CD4-positive, alpha-beta T cell treated with Interferon gamma for 1 hour (primary cell): ENCODE measurements at regions not wholly inside any gene's neighbourhood (a gene's known extent, or its start where the extent isn't known, plus 50 kb on each side); places are given as distances from the start of the nearest gene placed in this dataset.

ENCODE experiments used
- DNase-seq: peaks from one replicate; pipeline ENCODE4 v3.0.0-alpha.2; 2020

DNA sequence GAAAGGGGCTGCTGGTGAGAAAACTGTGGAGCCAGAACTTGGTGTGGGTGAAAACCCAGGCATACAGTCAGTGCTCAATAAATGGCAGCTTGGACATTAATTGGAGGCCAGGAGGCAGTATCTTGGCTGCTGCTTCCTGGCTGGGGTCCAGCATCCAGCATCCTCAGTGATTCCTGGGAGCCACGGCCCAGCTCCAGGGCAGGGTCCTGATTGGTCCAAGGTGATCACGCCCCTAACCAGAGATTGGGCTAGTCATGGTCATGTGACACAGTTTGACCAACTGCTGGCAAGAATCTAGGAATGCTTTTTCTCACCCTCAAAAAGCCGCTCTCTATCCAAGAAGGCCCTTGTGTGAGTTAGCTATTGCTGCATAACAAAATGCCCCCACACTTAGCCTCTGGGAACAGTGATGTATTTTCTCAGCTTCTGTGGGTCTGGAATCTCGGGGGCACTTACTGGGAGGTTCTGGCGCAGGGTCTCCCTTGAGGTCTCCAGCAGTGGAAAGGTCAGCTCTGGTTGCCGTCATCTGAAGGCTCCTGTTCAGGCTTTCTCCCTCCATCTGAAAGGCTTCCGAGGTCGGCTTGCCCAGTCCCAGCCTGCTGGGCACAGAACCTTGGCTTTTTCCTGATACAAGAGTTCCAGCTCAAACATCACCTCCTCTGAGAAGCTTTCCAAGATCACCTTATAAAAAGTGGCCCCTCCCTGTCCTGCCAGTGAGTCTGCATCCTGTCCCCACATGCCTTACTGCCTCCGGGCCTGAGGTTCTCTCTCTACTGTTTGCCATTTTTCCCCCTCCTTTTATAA lies 119.2 kb upstream of the NCOR2 start:
- DNase-seq: no peak

DNA sequence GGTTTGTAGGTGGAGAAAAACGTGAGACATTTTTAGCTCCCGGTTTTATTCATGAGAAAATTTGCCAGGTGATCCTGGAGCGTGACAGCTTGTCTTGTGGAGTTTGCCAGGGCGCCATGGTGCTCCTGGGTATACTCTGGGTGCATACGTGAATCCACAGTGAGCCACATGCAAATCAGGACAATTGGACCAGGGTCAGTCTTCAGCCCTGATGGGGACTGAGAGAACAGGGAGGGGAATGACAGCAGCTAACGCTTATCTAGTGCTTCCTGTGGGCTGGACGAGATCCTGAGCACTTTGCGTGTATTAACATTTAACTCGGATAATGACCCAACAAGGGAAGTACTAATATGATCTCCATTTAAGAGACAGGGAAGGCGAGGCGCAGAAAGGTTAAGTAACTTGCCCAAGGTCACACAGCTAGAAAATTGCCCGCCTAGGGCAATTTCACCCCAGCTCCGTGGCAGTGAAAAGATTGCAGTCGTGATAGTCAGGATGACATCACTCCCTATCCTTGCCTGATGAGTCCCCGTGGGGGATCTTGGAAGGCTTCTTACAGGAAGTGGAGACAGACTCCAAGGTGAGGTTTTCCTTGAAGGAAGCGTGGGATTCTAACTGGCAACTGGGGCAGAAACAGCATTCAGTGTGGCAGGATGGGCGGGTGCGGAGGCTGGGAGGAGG lies 118.4 kb upstream of the NCOR2 start:
- DNase-seq: no peak

- DNase-seq: no peak
Observed at GRCh38 chr12:124684971-124685688, 117.7 kb upstream of the NCOR2 start.

DNA sequence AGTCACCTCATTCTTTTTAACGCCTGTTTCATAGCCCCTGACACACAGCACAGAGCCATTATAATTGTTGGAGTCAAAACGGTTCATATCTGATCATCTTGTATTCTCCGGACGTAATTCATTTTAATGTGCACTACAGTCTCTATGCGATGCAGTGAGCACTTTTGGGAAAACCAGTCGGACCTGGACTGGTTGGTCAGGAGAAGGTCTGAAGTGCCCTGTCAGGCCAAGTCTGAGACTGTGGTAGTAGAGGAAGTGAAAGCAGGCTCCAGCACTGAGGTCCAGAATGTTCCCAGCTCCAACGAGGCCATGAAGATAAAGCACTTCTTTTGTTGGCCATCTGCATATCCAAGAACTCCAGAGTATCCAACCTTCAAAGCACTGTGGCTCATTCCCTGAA lies 117.1 kb upstream of the NCOR2 start:
- DNase-seq: no peak

- DNase-seq: no peak
Observed at GRCh38 chr12:124683152-124684124, 116.0 kb upstream of the NCOR2 start.

- DNase-seq: no peak
Observed at GRCh38 chr12:124682425-124683151, 115.2 kb upstream of the NCOR2 start.

DNA sequence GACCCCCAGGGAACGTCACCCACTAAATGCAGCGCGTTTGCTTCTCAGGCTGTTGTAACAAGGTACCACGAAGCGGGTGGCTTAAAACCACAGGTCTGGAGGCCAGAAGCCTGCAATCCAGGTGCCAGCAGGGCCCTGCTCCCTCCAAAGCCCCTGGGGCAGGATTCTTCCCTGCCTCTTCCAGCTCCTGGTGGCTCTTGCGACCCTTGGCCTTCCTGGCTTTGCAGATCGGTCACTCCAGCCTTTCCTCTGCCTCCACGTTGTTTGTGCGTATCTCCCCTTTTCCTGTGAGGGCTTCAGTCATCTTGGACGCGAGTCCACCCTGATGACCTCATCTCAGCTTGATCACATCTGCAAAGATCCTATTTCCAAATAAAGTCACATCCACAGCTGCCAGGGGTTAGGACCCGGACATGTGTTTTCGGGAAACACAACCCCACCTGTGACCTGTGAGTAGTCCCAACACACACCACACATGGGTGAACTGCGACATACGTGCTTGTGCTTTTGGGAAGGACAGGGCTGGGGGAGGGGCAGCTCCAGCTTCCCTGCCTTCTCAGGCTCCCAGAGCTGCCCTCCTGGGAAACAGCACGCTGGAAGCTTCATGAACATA lies 114.5 kb upstream of the NCOR2 start:
- no peak for DNase-seq

- peak; percentile 75 for DNase-seq
Observed at GRCh38 chr12:124680863-124681778, 113.7 kb upstream of the NCOR2 start.

GRCh38 chr12:124679533-124680371 lies 112.3 kb upstream of the NCOR2 start:
- DNase-seq: no peak

GRCh38 chr12:124679047-124679446 lies 111.6 kb upstream of the NCOR2 start:
- no peak for DNase-seq

- DNase-seq: no peak
Observed at GRCh38 chr12:124678421-124678893, 111.0 kb upstream of the NCOR2 start.

DNA sequence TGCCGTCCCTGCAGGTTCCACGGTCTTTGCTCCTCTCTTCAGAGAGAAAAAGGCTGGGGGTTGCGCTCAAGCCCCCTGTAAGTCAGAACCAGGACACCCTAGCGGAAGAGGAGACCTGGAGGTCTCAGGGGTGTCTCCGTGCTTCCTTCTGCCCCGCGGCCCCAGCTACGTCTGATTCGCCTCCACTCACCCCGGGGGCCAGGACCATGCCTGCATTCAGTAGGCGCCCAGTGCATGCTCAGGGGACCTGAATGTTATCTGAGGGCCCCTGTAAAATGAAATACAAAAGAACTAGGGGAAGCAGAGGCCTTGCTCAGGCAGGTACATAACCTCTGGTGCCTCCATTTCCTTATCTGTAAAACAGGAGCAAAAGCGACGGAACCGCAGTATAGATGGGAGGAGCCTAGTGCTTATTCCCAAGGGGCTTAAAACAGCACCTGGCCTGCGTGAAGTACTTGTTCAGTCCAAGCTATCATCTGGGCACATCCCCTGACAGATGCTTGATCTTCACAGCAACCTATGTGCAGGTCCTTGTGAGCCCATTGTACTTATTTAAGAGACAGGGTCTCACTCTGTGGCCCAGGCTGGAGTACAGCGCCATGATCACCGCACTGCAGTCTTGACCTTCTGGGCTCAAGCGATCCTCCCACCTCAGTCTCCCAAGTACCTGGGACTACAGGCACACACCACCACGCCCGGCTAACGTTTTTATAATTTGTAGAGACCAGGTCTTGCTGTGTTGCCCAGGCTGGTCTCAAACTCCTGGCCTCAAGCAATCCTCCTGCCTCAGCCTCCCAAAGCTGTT lies 110.3 kb upstream of the NCOR2 start:
- DNase-seq: no peak

DNA sequence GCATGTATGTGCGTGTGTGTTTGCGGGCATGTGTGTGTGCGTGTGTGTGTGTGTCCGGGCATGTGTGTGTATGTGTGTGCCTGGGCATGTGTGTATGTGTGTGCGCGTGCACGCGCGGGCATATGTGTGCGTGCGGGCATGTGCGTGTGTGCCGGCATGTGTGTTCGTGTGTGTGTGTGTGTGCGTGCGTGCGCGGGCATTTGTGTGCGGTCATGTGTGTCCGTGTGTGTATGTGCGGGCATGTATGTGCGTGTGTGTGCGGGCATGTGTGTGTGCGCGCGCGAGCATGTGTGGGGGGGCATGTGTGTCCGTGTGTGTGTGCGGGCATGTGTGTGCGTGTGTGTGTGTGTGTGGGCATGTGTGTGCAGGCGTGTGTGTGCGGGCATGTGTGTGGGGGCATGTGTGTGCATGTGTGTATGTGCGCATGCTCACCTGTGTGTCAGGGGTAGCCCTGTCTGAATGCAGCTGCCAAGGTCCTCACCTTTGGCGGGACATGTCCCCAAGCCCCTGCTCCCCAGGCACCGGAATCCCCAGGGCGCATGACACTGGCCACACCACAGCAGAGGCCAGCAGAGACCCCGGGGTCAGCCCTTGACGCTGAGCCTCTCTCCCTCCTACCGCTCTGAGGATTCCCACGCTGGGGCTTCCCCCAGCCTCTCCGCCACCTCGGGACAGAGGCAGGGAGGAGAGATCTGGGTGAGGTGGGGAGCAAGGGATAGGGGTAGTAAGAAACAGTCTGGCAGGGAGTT lies 109.5 kb upstream of the NCOR2 start:
- no peak for DNase-seq

- DNase-seq: peak; percentile 38
Observed at GRCh38 chr12:124675881-124676713, 108.7 kb upstream of the NCOR2 start.

- DNase-seq: no peak
Observed at GRCh38 chr12:124674937-124675336, 107.5 kb upstream of the NCOR2 start.

GRCh38 chr12:124673801-124674617 lies 106.6 kb upstream of the NCOR2 start:
- no peak for DNase-seq
